ENCODE measurements at regions not wholly inside any gene's neighbourhood (a gene's known extent, or its start where the extent isn't known, plus 50 kb on each side); places are given as distances from the start of the nearest gene placed in this dataset.

GRCh38 chr20:39645131-39645530, 683.0 kb downstream of the DHX35 start:
- H3K27ac ChIP-seq: no peak overlapping the region
- H3K27me3 ChIP-seq (replicated peaks): no peaks in the 10 kb centered on the region
- in situ Hi-C loops (cut with HindIII; ENCODE audit: low pct_ligation_motif_present, low sequenced_read_pairs): no loop called here
- DNase-seq: no peak
- no peaks in the 10 kb centered on the region for H3K36me3 ChIP-seq (replicated peaks)
- TF ChIP-seq, protein P1, sequence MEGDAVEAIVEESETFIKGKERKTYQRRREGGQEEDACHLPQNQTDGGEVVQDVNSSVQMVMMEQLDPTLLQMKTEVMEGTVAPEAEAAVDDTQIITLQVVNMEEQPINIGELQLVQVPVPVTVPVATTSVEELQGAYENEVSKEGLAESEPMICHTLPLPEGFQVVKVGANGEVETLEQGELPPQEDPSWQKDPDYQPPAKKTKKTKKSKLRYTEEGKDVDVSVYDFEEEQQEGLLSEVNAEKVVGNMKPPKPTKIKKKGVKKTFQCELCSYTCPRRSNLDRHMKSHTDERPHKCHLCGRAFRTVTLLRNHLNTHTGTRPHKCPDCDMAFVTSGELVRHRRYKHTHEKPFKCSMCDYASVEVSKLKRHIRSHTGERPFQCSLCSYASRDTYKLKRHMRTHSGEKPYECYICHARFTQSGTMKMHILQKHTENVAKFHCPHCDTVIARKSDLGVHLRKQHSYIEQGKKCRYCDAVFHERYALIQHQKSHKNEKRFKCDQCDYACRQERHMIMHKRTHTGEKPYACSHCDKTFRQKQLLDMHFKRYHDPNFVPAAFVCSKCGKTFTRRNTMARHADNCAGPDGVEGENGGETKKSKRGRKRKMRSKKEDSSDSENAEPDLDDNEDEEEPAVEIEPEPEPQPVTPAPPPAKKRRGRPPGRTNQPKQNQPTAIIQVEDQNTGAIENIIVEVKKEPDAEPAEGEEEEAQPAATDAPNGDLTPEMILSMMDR (IDR thresholded peaks at IDR 0.05; ENCODE audit: low read depth, low read length, missing control alignments): no peak
- H3K4me3 ChIP-seq (ENCODE audit: low read depth, low read length): no peak overlapping the region

- no peak overlapping the region for H3K4me3 ChIP-seq (ENCODE audit: low read depth, low read length)
- no peaks in the 10 kb centered on the region for H3K27me3 ChIP-seq (replicated peaks)
- TF ChIP-seq, protein P1 (IDR thresholded peaks at IDR 0.05; ENCODE audit: low read depth, low read length, missing control alignments): no peak
- no peak overlapping the region for H3K27ac ChIP-seq
- in situ Hi-C loops (cut with HindIII; ENCODE audit: low pct_ligation_motif_present, low sequenced_read_pairs): no loop called here
- no peak for DNase-seq
- H3K36me3 ChIP-seq (replicated peaks): no peaks in the 10 kb centered on the region
Observed at GRCh38 chr20:39643292-39643691, 681.1 kb downstream of the DHX35 start.

DNA sequence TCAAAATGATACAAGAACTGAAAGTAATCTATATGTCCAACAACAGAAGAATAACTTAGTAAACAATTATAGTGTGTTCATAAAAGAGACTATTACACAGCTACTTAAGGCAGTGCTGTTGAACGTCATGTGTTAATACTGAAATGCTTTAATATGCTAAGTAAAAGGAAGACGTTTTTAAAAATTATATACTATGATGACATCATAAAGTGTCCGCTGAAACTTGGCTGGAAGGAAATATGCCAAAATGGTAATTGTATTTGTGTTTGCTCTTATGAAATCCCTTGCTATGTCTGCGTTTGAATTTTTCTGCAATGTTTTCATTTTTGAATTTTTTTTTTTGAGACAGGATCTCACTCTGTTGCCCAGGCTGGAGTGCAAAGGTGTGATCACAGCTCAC, 679.3 kb downstream of the DHX35 start:
- TF ChIP-seq, protein P1 (IDR thresholded peaks at IDR 0.05; ENCODE audit: low read depth, low read length, missing control alignments): no peak
- no peak overlapping the region for H3K4me3 ChIP-seq (ENCODE audit: low read depth, low read length)
- H3K27me3 ChIP-seq (replicated peaks): no peaks in the 10 kb centered on the region
- in situ Hi-C loops (cut with HindIII; ENCODE audit: low pct_ligation_motif_present, low sequenced_read_pairs): no loop called here
- no peaks in the 10 kb centered on the region for H3K36me3 ChIP-seq (replicated peaks)
- no peak overlapping the region for H3K27ac ChIP-seq
- no peak for DNase-seq

DNA sequence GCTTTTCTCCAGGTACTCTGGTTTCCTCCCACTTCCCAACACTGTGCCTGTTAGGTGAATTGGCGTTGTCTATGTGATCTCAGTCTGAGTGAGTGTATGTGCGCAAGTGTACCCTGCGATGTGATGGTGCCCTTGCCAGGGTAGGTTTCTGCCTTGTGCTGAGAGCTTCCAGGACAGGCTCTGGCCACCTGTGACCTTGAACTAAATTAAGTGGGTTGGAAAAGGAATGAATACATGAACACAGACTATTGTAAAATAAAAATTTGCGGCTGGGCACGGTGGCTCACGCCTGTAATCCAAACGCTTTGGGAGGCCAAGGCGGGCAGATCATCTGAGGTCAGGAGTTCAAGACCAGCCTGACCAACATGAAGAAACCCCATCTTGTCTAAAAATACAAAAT, 678.0 kb downstream of the DHX35 start:
- no peak overlapping the region for H3K27ac ChIP-seq
- in situ Hi-C loops (cut with HindIII; ENCODE audit: low pct_ligation_motif_present, low sequenced_read_pairs): no loop called here
- H3K36me3 ChIP-seq (replicated peaks): no peaks in the 10 kb centered on the region
- DNase-seq: no peak
- H3K27me3 ChIP-seq (replicated peaks): no peaks in the 10 kb centered on the region
- TF ChIP-seq, protein P1 (IDR thresholded peaks at IDR 0.05; ENCODE audit: low read depth, low read length, missing control alignments): no peak
- H3K4me3 ChIP-seq (ENCODE audit: low read depth, low read length): no peak overlapping the region

GRCh38 chr20:39638731-39639130, 676.6 kb downstream of the DHX35 start:
- no peak overlapping the region for H3K27ac ChIP-seq
- no peak for DNase-seq
- no peaks in the 10 kb centered on the region for H3K27me3 ChIP-seq (replicated peaks)
- no peak overlapping the region for H3K4me3 ChIP-seq (ENCODE audit: low read depth, low read length)
- H3K36me3 ChIP-seq (replicated peaks): no peaks in the 10 kb centered on the region
- TF ChIP-seq, protein P1 (IDR thresholded peaks at IDR 0.05; ENCODE audit: low read depth, low read length, missing control alignments): no peak
- in situ Hi-C loops (cut with HindIII; ENCODE audit: low pct_ligation_motif_present, low sequenced_read_pairs): no loop called here

- in situ Hi-C loops (cut with HindIII; ENCODE audit: low pct_ligation_motif_present, low sequenced_read_pairs): no loop called here
- Histone ChIP-seq H3K27ac (no peak overlapping the region), H3K36me3 (replicated peaks) (no peaks in the 10 kb centered on the region), H3K4me3 (ENCODE audit: low read depth, low read length) (no peak overlapping the region), H3K27me3 (replicated peaks) (no peaks in the 10 kb centered on the region)
- TF ChIP-seq, protein P1 (IDR thresholded peaks at IDR 0.05; ENCODE audit: low read depth, low read length, missing control alignments): no peak
- DNase-seq: no peak
Observed at GRCh38 chr20:39633689-39634088, 671.5 kb downstream of the DHX35 start.
